Limb (tissue), 2 donors: ENCODE measurements at regions not wholly inside any gene's neighbourhood (a gene's known extent, or its start where the extent isn't known, plus 50 kb on each side); places are given as distances from the start of the nearest gene placed in this dataset.
"Not testable (repeated sequence)": the region's sequence is repeated elsewhere in the genome, so short reads cannot be mapped to it uniquely, and the experiment has no call there.

Experiments used
- DNase-seq, 2 donors: peaks; one replicate each; pipeline ENCODE4 v3.0.0-alpha.2; 2016; ENCODE audit errors: extremely low spot score in 2 of 2

DNA sequence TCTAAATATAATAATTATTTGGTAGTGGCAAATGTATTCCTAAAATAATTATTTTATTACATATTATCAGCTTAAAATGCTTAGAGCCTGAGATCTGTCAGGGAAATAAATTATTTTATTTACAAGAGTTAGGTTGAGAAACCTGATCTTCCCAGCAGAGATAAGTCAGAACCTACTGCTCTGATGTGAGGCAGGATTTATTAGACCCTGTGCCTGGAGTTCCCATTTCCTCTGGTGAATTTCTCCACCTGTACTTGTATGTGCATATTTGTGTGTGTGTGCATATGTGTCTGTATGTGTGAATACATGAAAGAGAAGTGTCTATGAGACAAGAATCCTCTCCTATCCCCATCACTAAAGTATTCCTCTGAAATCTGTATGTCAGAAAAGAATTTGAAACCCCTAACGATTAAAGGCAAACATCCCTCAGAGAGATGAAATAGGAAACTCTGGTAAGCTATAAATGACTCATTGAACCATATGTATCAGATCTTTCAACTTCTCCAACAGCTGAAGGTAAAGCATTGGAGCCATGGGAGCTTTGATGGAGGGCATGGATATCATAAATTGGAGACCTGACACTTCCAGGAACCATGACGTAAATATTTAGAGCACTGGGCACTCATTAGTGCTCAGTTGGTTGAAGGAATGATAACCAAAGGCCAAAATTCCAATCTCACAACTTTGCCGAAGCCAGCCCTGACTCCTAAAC lies 190.9 kb downstream of the XPNPEP1 start:
- no peak for DNase-seq

DNA sequence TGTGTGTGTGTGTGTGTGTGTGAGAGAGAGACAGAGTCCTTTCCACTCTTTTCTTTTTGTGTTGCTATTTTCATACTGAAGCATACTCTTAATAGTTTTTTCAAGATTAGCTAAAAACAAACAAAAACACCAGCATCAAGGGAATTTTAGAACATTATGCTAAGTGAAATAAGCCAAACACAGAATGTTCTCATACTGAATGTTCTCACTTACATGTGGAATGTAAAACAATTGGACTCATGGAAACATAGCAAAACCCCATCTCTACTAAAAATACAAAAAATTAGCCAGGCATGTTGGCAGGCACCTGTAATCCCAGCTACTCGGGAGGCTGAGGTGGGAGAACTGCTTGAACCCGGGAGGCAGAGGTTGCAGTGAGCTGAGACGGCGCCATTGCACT lies 193.4 kb downstream of the XPNPEP1 start:
- not testable (repeated sequence) for DNase-seq

GRCh38 chr10:109727436-109727835 lies 195.9 kb downstream of the XPNPEP1 start:
- no peak for DNase-seq

DNA sequence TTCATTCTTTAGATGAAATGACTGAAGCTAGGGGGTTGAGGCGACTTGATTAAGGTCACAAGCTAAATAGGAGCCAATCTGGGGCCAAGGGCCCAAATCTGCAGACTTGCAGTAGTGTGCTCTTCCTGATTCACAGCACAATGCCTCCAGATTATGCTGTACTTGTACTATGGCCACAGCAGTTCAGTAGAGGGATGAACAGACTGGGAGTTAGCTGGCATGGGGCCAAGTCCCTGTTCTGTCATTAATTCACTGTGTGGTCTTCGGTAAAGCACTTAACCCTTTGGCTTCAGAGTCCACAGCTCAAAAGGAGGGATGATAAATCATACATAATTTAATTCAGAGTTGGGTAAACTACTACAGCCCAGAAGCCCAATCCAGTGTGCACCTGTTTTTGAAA lies 196.8 kb downstream of the XPNPEP1 start:
- DNase-seq = peak in 1 of 2 donors; percentile 61

GRCh38 chr10:109723305-109723704 lies 200.0 kb downstream of the XPNPEP1 start:
- no peak for DNase-seq

- no peak for DNase-seq
Measured at GRCh38 chr10:109721453-109722064, 201.8 kb downstream of the XPNPEP1 start.

GRCh38 chr10:109706026-109706560 lies 217.2 kb downstream of the XPNPEP1 start:
- no peak for DNase-seq

DNA sequence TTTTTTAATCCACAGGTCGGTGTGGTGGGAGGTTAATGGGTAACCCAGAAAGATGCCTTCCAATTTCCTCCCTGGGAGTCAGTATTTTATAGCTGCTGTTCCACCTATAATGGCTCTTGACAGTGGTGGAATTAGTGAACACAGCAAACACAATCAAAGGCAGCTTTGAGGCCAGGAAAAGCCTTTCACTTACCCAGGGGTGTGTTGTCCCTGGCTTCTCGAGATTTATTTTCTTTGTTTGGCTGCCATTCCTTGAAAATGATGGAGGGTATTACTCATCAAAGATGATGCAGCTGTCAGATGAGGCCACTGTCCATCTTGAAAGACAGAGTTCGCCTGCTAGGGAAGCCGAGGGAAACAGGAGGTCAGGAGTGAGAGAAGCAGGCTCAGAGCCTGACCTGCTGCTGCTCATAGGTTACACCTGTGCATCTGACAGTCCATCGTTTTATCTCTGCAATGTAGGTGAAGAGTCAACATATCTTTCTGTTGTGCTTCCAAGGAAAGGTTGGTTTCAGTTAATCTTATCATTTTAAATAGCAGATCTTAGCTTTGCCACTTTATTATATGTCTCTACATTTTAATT lies 221.6 kb downstream of the XPNPEP1 start:
- no peak for DNase-seq

DNA sequence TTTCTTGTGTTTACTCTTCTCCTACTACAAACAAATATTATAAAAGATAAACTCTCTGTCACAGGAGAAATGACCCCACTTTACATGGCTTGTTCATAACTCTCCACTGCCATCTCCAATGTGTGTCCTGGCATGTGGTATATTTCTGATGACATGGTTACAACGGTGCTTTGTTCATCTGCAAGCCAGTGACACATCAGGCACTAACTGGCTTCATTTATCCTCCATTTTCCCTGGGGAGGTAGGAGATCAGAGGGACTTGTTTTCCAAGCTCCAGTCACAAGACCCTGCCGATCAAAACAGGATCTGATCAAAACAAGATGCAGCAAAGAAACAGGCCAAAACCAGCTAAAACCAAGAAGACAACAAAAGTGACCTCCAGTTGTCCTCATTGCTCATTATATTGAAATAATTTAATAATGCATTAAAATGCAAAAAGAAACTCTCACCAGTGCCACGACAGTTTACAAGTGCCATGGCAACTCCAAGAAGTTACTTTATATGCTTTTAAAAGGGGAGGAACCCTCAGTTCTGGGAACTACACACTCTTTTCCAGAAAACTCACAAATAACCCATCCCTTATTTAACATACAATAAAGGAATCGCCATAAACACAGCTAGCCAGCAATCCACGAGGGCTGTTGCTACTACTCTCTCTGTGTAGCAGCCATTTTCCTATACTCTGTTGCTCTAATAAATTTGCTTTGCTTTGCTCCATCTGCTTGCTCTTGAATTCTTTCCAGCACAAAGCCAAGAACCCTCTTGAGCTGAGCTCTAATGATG lies 224.2 kb downstream of the XPNPEP1 start:
- no peak for DNase-seq

DNA sequence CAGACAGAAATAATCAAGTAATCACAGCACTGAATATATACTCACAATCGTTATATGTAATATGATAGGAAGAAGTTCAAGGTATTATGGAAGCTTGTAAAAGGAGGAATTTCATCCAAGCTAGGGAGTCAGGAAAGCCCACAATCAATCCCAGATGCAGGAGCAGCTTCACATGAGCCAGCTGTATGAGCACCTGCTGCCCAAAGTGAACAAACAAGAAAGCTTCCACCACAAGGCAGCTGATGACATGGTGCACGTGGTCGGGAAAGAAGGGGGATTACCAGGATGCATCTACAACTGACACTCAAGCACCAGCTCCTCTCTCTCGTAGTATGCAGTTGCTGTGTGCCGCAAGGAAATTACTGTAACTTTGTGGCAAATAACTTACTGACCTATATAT lies 225.2 kb downstream of the XPNPEP1 start:
- DNase-seq = peak; percentile 6 to 29

GRCh38 chr10:109696981-109697775 lies 226.1 kb downstream of the XPNPEP1 start:
- no peak for DNase-seq

- DNase-seq = no peak
Measured at GRCh38 chr10:109696462-109696861, 226.8 kb downstream of the XPNPEP1 start.

DNA sequence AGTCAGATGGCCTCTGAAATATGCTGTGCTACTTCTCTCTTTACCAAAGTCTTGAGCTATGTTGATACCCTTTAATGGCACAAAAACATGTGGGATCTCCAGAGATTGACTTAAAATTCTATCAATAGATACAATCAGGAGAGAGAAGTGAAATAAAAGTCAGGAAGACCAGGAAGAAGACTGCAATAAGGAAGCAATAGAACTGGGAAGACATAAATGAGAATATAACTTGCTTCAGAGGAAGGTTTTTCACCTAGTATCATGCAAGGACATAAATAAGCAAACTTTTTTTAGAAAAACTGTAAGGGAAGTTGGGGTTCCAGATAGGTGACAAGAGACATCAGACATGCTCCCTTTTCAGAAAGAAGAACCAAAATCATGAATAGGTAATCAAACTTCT lies 227.3 kb downstream of the XPNPEP1 start:
- DNase-seq = no peak

- DNase-seq = no peak
Measured at GRCh38 chr10:109689785-109690184, 233.5 kb downstream of the XPNPEP1 start.

DNA sequence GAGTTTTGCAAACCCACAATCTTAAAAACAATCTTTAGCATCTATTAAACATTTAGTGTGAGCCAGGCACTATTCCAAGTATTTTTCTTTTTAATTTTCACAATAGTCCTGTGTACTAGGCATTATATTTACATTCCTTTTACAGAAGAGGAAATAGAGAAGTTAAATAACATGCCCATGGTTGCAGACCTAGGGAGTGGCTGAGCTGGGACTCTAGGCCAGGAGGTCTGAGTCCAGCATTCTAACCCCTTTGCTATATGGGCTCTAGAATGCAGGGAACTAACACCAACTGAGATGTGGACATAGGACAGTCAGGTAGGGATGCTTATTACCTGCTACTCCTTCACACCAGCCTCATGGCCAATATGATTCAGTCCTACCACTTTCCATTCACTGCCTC lies 243.8 kb downstream of the XPNPEP1 start:
- DNase-seq = no peak

DNA sequence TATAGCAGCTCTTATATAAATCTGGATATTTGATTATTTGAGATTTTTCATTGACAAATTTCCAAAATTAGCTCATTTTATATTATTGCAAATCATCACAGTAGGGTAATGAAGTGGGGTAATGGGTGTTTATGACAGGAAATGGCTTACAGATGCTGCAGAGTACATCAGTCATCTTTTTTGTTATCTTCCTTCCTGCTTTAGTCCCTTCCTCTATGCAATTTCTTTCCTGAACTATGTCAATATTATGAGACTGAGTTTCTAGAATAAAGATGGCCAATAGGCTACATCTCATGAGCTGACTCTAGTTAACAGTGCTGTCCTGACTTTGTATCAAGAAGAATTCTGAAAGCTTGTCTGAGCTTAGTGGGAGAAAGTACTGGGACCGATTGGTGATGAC lies 244.5 kb downstream of the XPNPEP1 start:
- no peak for DNase-seq

DNA sequence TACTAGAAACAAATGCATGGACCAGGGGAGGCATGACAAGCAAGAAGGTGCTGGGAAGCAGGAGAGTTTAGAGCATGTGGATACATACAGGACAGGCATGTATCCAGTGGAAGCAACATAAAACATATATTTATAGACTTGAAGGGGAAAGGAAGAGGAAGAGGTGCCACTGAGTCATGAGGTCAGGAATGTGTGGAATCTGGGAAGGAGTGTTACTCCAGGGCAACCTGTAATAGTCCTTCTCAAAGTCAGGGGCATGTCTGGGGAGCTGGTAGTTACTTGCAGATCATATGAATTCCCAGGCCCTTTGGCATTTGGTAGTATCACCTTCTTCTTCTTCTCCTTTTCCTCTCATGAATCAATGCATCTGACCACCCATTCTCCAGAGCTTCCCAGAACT lies 246.6 kb downstream of the XPNPEP1 start:
- DNase-seq = no peak

DNA sequence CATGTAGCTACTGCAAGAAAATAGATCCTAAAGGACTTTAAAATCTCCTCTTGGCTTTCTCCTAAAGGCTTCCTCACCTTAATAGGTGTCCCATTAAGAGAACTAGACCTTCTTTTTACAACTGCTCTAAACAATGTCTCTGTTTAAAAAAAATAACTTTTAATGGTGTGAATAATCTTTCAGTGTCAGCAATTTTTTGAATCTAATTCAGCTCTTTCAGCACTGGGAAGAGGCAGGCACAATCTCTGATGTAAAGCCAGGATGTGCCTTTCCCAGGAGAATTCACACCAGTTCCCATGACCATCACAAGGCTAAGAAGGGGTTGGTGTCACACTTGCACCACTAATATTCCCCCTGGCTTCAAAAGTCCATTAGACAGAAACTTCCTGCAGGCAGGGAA lies 254.6 kb downstream of the XPNPEP1 start:
- DNase-seq = no peak

GRCh38 chr10:109668154-109668665 lies 255.1 kb downstream of the XPNPEP1 start:
- DNase-seq = no peak

DNA sequence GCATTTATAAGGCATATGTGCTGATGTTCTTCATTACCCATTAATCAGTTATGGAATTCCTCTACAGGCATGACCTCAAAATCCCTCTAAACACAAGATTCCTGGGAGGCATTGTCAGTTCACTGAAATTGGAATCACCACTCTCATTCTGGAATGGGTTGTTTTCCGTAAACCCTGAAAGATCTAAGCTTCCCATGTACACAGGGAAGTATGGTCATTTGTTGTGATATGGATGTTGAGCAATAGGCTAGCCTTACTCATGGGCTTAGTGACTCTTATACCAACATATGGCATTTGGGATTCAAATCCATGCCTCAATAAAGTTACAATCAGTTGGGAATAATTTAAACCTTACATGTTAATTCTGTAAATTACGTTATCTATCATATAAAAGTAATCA lies 258.0 kb downstream of the XPNPEP1 start:
- no peak for DNase-seq

- no peak for DNase-seq
Measured at GRCh38 chr10:109664554-109664953, 258.8 kb downstream of the XPNPEP1 start.
